ENCODE measurements at regions not wholly inside any gene's neighbourhood (a gene's known extent, or its start where the extent isn't known, plus 50 kb on each side); places are given as distances from the start of the nearest gene placed in this dataset.
"Not testable (repeated sequence)": the region's sequence is repeated elsewhere in the genome, so short reads cannot be mapped to it uniquely, and the experiment has no call there.

- DNase-seq (ENCODE audit: low read depth in 1 of 2, low spot score in 1 of 2) = no peak
- POLR2A ChIA-PET = no interaction called here
Measured at GRCh38 chr7:131637859-131638258, 81.4 kb upstream of the PODXL start.

GRCh38 chr7:131636092-131636491, 79.7 kb upstream of the PODXL start:
- POLR2A ChIA-PET = no interaction called here
- CTCF ChIA-PET = interaction anchor here (1.4 to 3.7 kb wide), 2 partner anchors 9 to 19 kb away, joined by 3 to 17 read pairs; no protein-coding TSS in a partner anchor
- peaks cover 17% of the 10 kb centered on the region for H3K4me1 ChIP-seq
- H3K4me3 ChIP-seq = no peak overlapping the region
- WGBS (ENCODE audit: missing lambda C conversion rate) = 84% methylated on average over 13 of the region's 13 CpGs
- H3K27ac ChIP-seq = no peak overlapping the region
- TF ChIP-seq CEBPB (IDR thresholded peaks at IDR 0.05) (no peak), NPAS2 (CRISPR knock-in tag; IDR thresholded peaks at IDR 0.05; ENCODE audit: borderline replicate concordance) (no peak), EP300 (IDR thresholded peaks at IDR 0.05) (no peak), NR3C1 (IDR thresholded peaks at IDR 0.05) (no peak), JUNB (IDR thresholded peaks at IDR 0.05) (no peak), MAX (IDR thresholded peaks at IDR 0.05) (no peak), PHF8 (IDR thresholded peaks at IDR 0.05; ENCODE audit: borderline replicate concordance, low read depth) (no peak), CTCF (IDR thresholded peaks at IDR 0.05) (no peak), NFE2L2 (conservative IDR thresholded peaks at IDR 0.05; ENCODE audit: low read length) (no peak), MYC (IDR thresholded peaks at IDR 0.05; ENCODE audit: borderline replicate concordance, low read length) (no peak), CHD4 (IDR thresholded peaks at IDR 0.05; ENCODE audit: borderline replicate concordance) (no peak), ZSCAN20 (CRISPR knock-in tag; IDR thresholded peaks at IDR 0.05) (no peak), E2F6 (IDR thresholded peaks at IDR 0.05; ENCODE audit: borderline replicate concordance, low read depth) (no peak), ESRRA (IDR thresholded peaks at IDR 0.05; ENCODE audit: borderline replicate concordance, low read length) (no peak), ZC3H11A (IDR thresholded peaks at IDR 0.05) (no peak), TFCP2L1 (CRISPR knock-in tag; IDR thresholded peaks at IDR 0.05) (no peak), RARB (CRISPR knock-in tag; IDR thresholded peaks at IDR 0.05) (no peak), RCOR1 (IDR thresholded peaks at IDR 0.05; ENCODE audit: low read depth, low read length) (no peak), RNF2 (IDR thresholded peaks at IDR 0.05; ENCODE audit: borderline replicate concordance, low read depth) (no peak)
- FAIRE-seq = no peak
- no peak for ATAC-seq
- H3K4me2 ChIP-seq = no peak overlapping the region
- no peak for DNase-seq (ENCODE audit: low read depth in 1 of 2, low spot score in 1 of 2)
- no peaks in the 10 kb centered on the region for H3K9me3 ChIP-seq

More at GRCh38 chr7:131637859-131638258, 81.4 kb upstream of the PODXL start:
- TF ChIP-seq RNF2 (IDR thresholded peaks at IDR 0.05; ENCODE audit: borderline replicate concordance, low read depth) (no peak), HDAC2 (IDR thresholded peaks at IDR 0.05) (no peak), ESRRA (IDR thresholded peaks at IDR 0.05; ENCODE audit: borderline replicate concordance, low read length) (no peak)
- H3K4me2 ChIP-seq = no peak overlapping the region
- CTCF ChIA-PET = interaction anchor here (3.7 kb wide), 1 partner anchor 17 kb away, joined by 17 read pairs; no protein-coding TSS in a partner anchor
- no peak overlapping the region for H3K27ac ChIP-seq
- peaks cover 13% of the 10 kb centered on the region for H3K4me1 ChIP-seq
- FAIRE-seq = no peak
- H3K4me3 ChIP-seq = no peak overlapping the region
- H3K9me3 ChIP-seq = no peaks in the 10 kb centered on the region
- ATAC-seq = no peak
- 89% methylated on average over 7 of the region's 8 CpGs for WGBS (ENCODE audit: missing lambda C conversion rate)

- H3K9me3 ChIP-seq; H3K4me3 ChIP-seq; FAIRE-seq; POLR2A ChIA-PET; DNase-seq (ENCODE audit: low read depth in 1 of 2, low spot score in 1 of 2); ATAC-seq: not testable (repeated sequence)
- H3K4me2 ChIP-seq = peak overlapping the region; percentile 10; the same call in 1 of the 3 replicates
- CTCF ChIA-PET = interaction anchor here (0.7 to 3.7 kb wide), 4 partner anchors 9 to 24 kb away, joined by 3 to 17 read pairs (median 3); no protein-coding TSS in a partner anchor
- peaks cover 32% of the 10 kb centered on the region for H3K4me1 ChIP-seq
- H3K27ac ChIP-seq = peak overlapping the region; percentile 70 to 86; a peak in 5 of 6 replicates
Measured at GRCh38 chr7:131634197-131634596, 77.8 kb upstream of the PODXL start.

Measured in A549 (cell line).